ENCODE measurements at regions not wholly inside any gene's neighbourhood (a gene's known extent, or its start where the extent isn't known, plus 50 kb on each side); places are given as distances from the start of the nearest gene placed in this dataset.

- no TSS peak for BruUV-seq (replicated peaks)
- no peaks in the 10 kb centered on the region for H3K9me3 ChIP-seq (ENCODE audit: control insufficient read depth, insufficient read depth, low read depth, low read length)
- POLR2A ChIA-PET: no interaction called here
- ATAC-seq: no peak
- H3K27ac ChIP-seq (ENCODE audit: low read length): no peak overlapping the region
- no peak for DNase-seq (ENCODE audit: low read depth, low spot score)
- intact Hi-C loops (cut with micrococcal nuclease; ENCODE audit: unreplicated experiment): loop anchor here (10.0 kb wide), 2 partner anchors 264 to 464 kb away; no protein-coding TSS in a partner anchor
- in situ Hi-C loops (cut with HindIII; ENCODE audit: low pct_unique_long_range_greater_than_20kb, low sequenced_read_pairs): no loop called here
- CTCF ChIA-PET: no interaction called here
- H3K36me3 ChIP-seq (ENCODE audit: control insufficient read depth, insufficient read depth, low read length): no peaks in the 10 kb centered on the region
- TF ChIP-seq CTCF (IDR thresholded peaks at IDR 0.05) (no peak), POLR2AphosphoS5 (IDR thresholded peaks at IDR 0.05; ENCODE audit: low read depth, low read length) (no peak), SIN3A (IDR thresholded peaks at IDR 0.05; ENCODE audit: borderline replicate concordance, insufficient read depth, low read depth, low read length) (no peak), TCF7L2 (IDR thresholded peaks at IDR 0.05; ENCODE audit: low read depth, low read length) (no peak)
- no peak overlapping the region for H3K4me3 ChIP-seq (ENCODE audit: low read depth in 2 of 2, low read length in 2 of 2)
- no peaks in the 10 kb centered on the region for H3K4me1 ChIP-seq (ENCODE audit: control insufficient read depth, insufficient read depth, low read length)
- H3K27me3 ChIP-seq (ENCODE audit: control insufficient read depth, insufficient read depth, low read length): peaks cover 7% of the 10 kb centered on the region
These were observed 55.9 kb upstream of the FICD start for GRCh38 chr12:108459149-108459548.

GRCh38 chr12:108457734-108458361, 57.2 kb upstream of the FICD start:
- Histone ChIP-seq H3K9me3 (ENCODE audit: control insufficient read depth, insufficient read depth, low read depth, low read length) (no peaks in the 10 kb centered on the region), H3K36me3 (ENCODE audit: control insufficient read depth, insufficient read depth, low read length) (no peaks in the 10 kb centered on the region), H3K27me3 (ENCODE audit: control insufficient read depth, insufficient read depth, low read length) (peaks cover 11% of the 10 kb centered on the region), H3K4me3 (ENCODE audit: low read depth in 2 of 2, low read length in 2 of 2) (no peak overlapping the region), H3K4me1 (ENCODE audit: control insufficient read depth, insufficient read depth, low read length) (no peaks in the 10 kb centered on the region), H3K27ac (ENCODE audit: low read length) (no peak overlapping the region)
- in situ Hi-C loops (cut with HindIII; ENCODE audit: low pct_unique_long_range_greater_than_20kb, low sequenced_read_pairs): no loop called here
- CTCF ChIA-PET: interaction anchor here (0.6 to 0.7 kb wide), 2 partner anchors 37 to 554 kb away, joined by 3 to 6 read pairs; no protein-coding TSS in a partner anchor
- no peak for TF ChIP-seq TCF7L2 (IDR thresholded peaks at IDR 0.05; ENCODE audit: low read depth, low read length)
- TF ChIP-seq SIN3A (IDR thresholded peaks at IDR 0.05; ENCODE audit: borderline replicate concordance, insufficient read depth, low read depth, low read length): no peak
- TF ChIP-seq POLR2AphosphoS5 (IDR thresholded peaks at IDR 0.05; ENCODE audit: low read depth, low read length): no peak
- TF ChIP-seq REST (IDR thresholded peaks at IDR 0.05; ENCODE audit: insufficient read depth in 1 of 2, low read depth in 2 of 2, low read length in 1 of 2): no peak
- no peak for TF ChIP-seq CTCF (IDR thresholded peaks at IDR 0.05)
- no peak for DNase-seq (ENCODE audit: low read depth, low spot score)
- no TSS peak for BruUV-seq (replicated peaks)
- no peak for ATAC-seq
- POLR2A ChIA-PET: no interaction called here
- intact Hi-C loops (cut with micrococcal nuclease; ENCODE audit: unreplicated experiment): loop anchor here (10.0 kb wide), 2 partner anchors 263 to 463 kb away; no protein-coding TSS in a partner anchor
